GM21737 (cell line): ENCODE measurements at regions not wholly inside any gene's neighbourhood (a gene's known extent, or its start where the extent isn't known, plus 50 kb on each side); places are given as distances from the start of the nearest gene placed in this dataset.

ENCODE experiments used
- ATAC-seq: cut with Tn5 transposase; IDR thresholded peaks from one replicate; pipeline ENCODE4 v1.9.1; 2021; ENCODE audit warnings: mild to moderate bottlenecking, moderate library complexity; ENCODE audit not compliant: unreplicated experiment

GRCh38 chr7:144997512-144997911, 161.7 kb upstream of the TPK1 start:
- no peak for ATAC-seq

DNA sequence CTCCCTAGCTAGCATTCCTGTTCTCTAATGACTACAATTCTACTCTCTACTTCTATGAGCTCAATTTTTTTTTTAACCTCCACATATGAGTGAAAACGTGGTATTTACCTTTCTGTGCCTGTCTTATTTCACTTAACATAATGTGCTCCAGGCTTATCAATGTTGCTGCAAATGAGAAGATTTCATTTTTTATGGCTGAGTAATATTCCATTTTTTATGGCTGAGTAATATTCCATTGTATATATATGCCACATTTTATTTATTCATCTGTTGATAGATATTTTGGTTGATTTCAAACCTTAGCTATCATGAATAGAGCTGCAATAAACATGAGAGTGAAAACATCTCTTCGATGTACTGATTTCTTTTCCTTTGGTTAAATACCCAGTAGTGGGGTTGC, 159.6 kb upstream of the TPK1 start:
- no peak for ATAC-seq

DNA sequence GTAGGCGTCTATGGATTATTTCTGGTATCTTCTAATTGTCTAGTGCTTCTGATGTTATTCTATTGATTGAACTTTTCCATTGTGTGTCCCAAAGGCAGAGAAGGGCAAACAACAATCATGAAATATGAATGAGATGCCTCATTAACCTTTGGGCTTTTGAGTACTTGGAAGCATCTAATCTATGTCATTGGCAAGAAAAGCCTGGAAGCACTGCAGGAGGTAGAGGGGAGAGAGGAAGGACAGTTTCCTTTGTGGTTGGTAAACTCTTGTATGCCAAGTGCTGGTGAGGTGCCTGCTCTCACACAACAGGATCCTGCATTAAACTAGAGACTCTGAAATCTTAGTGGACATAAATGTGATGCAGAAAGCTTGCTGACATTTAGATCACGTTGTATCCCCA, 155.2 kb upstream of the TPK1 start:
- no peak for ATAC-seq

DNA sequence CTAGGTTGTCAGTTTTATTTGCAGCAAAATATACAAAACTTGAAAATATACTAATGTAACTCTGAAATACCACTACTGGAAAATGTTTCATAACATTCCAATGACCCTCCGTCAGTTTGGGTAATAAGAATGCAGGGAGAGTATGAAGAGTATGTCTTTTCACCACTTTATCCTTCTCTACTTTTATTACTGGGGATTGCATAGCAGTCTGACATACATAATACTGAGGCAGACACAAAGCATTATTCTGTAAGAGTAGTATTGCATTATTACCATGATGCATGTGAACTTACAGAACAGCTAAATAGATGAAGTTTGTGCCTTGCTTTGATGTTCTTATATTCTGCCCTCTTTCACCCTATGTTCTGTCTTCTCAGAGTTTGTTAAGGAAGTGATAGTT, 151.8 kb upstream of the TPK1 start:
- ATAC-seq: no peak

DNA sequence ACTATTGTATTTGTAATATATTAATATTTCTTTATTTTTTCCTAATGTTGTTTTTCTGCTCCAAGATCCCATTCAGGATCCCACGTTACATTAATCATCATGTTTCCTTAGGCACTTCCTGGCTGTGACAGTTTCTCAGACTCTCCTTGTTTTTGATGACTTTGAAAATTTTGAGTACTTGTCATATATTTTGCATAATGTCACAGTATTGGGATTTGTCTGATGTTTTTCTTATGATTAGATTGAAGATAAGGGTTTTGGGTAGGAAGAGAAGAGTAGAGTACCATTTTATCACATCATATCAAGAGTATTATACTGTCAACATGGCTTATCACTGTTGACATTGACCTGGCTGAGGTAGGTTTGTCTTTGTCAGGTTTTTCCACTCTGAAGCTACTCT, 146.3 kb upstream of the TPK1 start:
- ATAC-seq: no peak

GRCh38 chr7:144975882-144976281, 140.0 kb upstream of the TPK1 start:
- ATAC-seq: no peak

DNA sequence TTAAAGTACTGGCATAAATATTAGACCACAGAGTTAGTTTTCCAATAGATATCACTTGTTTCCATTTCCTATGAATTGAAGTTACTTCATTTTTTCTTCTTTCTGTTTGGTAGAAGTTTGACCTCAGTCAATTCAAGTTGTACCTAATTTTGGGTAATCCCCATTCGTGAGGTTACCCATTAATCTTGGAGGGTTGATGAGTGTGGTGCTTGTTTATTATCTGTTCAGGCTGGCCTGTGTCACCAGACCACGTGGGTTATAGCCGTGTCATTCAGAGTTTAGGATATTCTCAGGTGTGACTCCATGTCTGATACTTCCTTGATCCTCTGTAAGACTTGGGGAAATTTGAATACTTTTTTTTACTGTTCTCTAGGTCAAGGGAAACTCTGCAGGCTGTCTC, 133.9 kb upstream of the TPK1 start:
- no peak for ATAC-seq

DNA sequence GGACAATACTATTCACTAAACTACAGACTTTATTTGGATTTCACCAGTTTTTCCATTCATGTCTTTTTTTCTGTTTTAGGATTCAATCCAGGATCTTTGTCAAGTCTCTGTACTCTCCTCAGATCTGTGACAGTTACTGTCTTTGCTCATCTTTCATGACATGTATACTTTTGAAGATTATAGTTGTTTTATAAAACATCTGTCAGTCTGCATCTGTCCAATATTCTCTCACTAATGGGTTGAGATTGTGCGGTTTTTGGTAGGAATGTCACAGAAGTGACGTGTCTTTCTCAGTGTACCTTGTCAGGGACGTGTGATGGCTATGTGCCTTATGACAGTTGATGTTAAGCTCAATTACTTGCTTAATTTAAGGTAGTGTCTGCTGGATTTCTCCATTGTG, 124.9 kb upstream of the TPK1 start:
- no peak for ATAC-seq

DNA sequence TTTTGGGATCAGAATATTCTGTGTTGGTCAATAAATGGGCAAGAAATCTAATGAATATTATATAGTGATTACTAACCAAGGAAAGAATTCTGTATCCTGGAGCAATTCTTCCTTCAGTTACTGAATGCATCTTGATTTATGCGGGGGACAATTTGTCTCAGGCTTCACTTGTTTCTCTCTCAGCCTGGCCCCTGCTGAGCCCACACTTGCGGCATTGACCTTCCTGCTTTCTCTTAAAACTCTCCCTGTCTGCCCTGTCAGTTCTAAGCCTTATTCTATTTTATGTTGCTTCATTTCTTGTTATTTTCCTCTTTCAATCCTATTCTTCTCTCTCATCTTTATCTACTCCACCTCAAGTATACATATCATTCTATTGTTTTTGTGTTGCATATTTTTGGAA, 122.1 kb upstream of the TPK1 start:
- no peak for ATAC-seq

DNA sequence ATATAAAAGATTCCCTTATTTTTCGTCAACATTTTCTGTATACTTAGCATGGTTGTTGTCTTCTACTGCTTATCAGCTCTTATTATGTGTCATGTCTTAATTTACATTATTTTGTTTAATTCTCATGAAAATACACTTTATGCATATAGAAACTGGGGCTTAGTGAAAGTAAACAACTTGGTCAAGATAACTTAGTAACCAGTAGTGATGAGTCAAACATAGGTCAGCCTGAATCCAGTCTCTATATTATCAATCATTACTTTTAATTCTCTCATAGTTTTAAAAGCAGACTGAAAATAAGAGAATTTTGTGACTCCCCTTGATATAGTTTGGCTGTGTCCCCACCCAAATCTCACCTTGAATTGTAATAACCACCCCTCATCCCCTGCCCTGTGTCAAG, 119.6 kb upstream of the TPK1 start:
- ATAC-seq: no peak

GRCh38 chr7:144941127-144941526, 105.3 kb upstream of the TPK1 start:
- no peak for ATAC-seq

DNA sequence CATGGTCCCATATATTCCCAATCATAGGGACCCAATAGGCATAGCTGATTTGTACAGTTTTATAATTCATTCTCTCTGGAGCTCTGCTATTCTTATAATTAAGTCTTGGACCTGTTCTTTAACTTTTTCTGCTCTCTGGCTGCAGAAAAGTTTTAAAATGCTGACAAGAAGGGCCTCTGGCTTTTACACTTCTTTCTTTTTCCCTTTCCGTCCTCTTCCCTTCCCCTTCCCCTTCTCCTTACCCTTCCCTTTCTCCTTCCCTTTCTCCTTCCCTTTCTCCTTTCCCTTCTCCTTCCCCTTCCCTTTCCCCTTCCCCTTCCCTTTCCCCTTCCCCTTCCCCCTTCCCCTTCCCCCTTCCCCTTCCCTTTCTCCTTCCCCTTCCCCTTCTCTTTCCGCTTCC, 101.3 kb upstream of the TPK1 start:
- ATAC-seq: no peak

DNA sequence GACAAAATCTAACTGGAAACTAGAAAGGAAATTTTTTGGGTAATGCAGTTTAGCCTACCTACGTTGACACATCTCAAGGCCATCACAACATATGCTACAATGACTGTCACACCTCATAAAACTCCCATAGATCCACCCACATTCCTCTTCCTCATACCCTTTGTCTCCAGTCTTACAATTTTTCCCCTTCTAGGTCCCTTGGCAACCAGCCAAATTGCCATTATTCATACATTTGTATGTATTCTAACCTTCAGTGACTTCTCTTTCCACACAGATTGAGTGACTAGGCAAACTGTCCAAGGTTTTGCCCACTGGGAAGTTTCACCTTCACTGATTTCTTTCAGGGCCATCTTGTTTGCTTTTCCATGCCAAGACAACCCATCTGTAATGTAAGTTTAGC, 100.5 kb upstream of the TPK1 start:
- no peak for ATAC-seq

DNA sequence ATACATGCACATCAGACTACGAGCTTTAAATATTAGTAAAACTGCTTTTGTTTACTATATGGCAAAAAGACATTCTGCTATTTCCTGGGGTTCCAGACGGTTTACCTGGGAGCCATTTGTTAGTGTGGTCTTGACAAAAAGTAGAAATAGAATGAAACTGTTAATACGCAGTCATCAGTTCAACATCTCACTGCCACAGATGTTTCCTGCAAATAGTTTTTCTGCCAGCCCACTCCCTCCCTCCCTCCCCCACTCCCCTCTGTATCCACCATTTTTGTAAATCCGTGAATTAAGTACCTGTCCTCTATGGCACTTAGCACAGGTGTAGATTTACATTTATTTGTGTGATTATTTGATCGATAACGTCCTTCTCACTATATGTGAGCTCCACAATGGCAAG, 74.6 kb upstream of the TPK1 start:
- ATAC-seq: no peak

DNA sequence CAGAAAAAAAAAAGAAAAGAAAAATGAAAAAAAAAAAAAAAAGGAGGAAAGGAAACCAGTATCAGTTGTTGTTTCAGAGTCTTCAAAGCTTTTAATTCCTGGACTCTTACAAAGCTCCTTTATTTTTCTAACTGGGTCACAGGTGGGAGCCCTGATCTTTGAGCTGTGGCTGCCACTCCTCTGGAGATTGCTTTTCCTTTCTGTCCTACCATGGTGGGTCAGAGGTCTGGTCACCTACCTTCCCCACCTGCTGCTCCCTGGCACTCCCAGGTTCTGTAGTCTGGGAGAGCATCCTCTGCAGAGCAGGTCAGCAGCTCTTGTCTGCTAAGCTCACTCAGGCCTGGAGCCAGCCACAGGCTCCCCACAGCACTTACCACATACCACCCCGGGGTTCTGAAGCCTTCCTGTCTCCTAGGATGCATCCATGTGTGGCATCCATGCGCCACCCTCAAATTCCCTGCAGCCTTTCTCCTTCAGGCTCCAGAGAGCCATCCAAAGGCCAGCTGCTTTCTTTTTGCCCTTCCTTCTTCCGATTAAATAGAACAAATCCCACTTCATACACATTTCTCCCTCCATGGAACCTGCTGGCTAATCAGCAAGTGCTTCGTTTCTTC, 73.2 kb upstream of the TPK1 start:
- no peak for ATAC-seq

DNA sequence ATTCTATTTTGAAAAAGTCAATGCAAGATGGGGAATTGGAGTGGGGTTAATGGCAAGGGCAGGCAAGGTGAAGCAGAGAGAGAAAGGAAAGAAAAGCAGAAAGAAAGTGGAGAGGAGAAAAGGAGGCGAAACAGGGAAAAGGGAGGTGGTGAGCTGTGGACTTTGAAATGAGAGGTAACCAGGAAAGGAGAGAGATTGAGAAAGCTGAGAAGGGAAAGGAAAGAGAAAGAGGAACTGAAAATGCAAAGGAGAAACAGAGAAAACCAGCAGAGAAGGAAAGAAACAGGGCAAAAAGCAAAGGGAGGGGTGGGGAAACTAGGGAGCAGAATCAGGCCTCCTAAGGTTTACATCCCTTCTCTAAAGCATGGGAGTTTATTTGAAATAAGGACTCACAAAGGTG, 72.5 kb upstream of the TPK1 start:
- no peak for ATAC-seq

DNA sequence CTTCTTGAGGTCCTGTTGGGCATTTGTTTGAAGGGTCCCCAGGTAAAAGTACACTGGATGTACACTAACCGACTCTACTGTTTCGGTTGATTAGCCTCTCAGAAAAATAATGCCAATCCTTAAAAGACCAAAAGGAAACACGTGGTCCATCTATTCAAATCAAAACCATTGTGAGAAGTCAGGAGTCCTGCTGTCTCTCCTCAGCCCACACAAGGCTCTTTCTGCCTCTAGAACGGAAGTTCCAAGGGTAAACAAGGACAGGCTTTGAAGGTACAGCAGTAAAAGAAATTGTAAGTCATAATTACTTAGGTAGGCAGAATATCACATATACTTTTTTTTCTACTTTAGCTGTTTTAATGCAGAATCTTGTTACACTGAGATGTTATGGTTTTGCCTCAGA, 71.7 kb upstream of the TPK1 start:
- peak; percentile 74 for ATAC-seq

DNA sequence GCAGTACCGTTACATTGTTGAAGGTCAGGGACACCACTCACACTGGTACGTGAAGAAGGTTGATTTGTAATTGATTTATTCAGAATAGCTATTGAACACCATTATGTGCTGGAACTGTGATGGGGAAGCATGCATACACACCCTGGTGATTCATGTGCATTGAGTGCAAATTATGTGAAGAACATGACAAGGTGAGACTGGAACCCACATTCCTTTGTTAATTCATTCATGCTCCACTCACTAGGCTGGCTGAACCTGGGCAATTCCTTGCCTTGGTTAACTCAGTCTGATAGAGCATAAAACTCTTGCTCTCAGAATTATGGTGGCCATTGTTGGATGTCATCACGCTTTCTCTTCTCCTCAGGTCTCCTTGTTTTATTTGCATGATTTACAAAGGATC, 67.3 kb upstream of the TPK1 start:
- no peak for ATAC-seq

DNA sequence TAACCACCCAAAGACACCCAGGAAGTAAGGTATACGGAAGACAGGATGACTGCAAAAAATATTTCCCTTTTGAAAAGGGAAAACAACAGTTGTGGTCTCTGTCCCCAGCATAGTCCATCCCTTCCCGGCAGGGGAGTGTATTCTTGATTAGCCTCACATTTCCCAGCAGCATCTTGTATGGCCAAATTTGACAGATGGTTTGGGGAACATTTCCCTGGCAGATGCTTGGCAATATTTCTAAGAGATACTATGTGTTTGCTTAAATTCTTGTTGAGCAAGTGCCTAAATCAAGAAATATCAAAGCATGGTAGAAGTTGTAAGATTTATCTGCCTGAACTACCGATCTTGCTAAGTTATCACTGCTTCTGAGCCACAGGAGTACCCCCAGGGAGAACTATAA, 56.9 kb upstream of the TPK1 start:
- no peak for ATAC-seq
